ENCODE measurements at regions not wholly inside any gene's neighbourhood (a gene's known extent, or its start where the extent isn't known, plus 50 kb on each side); places are given as distances from the start of the nearest gene placed in this dataset.
"Not testable (repeated sequence)": the region's sequence is repeated elsewhere in the genome, so short reads cannot be mapped to it uniquely, and the experiment has no call there.

DNA sequence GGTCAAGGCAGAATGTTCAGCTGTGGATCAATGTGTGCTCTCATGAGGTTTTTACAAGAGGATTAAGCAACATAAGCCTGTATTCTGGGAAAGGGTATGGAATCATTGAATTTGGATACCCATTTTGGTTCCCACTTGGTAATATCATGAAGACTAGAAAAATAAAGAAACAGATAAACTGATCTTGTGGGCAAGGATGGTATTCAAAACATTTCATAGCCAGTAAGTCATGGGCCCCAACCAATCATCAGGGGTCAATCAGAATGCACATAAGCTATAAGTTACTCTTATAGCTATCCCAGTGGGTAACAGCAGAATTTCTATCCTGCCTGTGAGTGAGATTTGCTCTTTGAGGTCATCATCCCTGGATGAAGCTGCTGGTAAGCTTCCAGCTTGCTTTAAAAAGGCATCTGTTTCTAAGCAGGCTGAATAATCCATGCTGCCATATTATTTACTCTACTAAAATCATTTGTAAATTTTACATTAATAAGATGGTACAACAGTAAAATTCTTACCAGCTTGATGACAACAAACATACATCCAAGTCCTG lies 291.2 kb downstream of the RAD51AP2 start:
- Histone ChIP-seq H3K9me3 (no peaks in the 10 kb centered on the region), H3K4me1 (no peaks in the 10 kb centered on the region), H3K4me3 (no peak overlapping the region), H3K27me3 (no peaks in the 10 kb centered on the region), H3K27ac (no peak overlapping the region), H3K36me3 (ENCODE audit: low read depth, missing control alignments) (no peaks in the 10 kb centered on the region)
- intact Hi-C loops (cut with DNase I; ENCODE audit: low total_unique reads): no loop called here
- no peak for TF ChIP-seq POLR2A (IDR thresholded peaks at IDR 0.05)
- TF ChIP-seq, protein P1, sequence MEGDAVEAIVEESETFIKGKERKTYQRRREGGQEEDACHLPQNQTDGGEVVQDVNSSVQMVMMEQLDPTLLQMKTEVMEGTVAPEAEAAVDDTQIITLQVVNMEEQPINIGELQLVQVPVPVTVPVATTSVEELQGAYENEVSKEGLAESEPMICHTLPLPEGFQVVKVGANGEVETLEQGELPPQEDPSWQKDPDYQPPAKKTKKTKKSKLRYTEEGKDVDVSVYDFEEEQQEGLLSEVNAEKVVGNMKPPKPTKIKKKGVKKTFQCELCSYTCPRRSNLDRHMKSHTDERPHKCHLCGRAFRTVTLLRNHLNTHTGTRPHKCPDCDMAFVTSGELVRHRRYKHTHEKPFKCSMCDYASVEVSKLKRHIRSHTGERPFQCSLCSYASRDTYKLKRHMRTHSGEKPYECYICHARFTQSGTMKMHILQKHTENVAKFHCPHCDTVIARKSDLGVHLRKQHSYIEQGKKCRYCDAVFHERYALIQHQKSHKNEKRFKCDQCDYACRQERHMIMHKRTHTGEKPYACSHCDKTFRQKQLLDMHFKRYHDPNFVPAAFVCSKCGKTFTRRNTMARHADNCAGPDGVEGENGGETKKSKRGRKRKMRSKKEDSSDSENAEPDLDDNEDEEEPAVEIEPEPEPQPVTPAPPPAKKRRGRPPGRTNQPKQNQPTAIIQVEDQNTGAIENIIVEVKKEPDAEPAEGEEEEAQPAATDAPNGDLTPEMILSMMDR (IDR thresholded peaks at IDR 0.05): no peak
- no peak for DNase-seq

DNA sequence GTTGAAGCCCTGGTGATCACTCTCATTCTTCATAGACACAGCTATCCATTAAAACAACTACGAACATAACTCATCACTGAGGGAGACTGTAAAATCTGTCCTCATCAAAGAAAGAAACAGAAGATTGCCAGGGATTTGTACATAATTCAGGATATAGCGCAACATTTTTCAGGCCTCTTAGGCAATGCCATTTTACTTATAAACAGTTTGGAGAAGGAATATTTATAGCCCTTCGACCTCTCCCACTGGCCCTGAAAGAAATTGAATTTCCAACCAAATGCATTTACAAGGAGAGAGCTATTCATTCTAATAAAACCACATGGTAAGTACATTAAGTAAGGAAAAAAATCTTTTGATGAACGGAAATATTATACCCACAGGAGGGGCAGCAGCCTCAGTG lies 295.0 kb downstream of the RAD51AP2 start:
- no peak for DNase-seq
- intact Hi-C loops (cut with DNase I; ENCODE audit: low total_unique reads): no loop called here
- H3K27ac ChIP-seq: no peak overlapping the region
- H3K36me3 ChIP-seq (ENCODE audit: low read depth, missing control alignments): no peaks in the 10 kb centered on the region
- no peak overlapping the region for H3K4me3 ChIP-seq
- H3K9me3 ChIP-seq: no peaks in the 10 kb centered on the region
- WGBS, 2 donors: 92 to 94% methylated on average over 4 of the region's 4 CpGs
- no peaks in the 10 kb centered on the region for H3K27me3 ChIP-seq
- TF ChIP-seq, protein P1 (IDR thresholded peaks at IDR 0.05): no peak
- H3K4me1 ChIP-seq: no peaks in the 10 kb centered on the region

DNA sequence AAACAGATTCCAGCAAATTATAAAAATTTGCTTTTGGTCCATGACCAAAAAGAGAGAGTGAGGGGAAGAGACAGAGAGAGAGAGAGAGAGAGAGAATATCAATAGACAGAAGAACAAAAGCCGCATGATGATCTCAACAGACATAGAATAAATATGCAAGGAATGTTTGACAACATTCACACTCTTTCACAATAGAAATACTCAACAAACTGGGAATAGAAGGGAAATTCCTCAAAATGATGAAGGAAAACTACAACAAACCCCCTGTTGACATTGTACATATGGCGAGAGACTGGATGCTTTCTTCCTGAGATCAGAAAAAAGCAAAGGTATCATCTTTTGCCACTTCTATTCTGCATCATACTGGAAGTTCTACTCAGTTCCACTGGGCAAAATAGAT lies 309.7 kb downstream of the RAD51AP2 start:
- WGBS, 2 donors: 46 to 63% methylated on average over 2 of the region's 2 CpGs
- TF ChIP-seq POLR2A (IDR thresholded peaks at IDR 0.05): no peak
- TF ChIP-seq, protein P1 (IDR thresholded peaks at IDR 0.05): no peak

DNA sequence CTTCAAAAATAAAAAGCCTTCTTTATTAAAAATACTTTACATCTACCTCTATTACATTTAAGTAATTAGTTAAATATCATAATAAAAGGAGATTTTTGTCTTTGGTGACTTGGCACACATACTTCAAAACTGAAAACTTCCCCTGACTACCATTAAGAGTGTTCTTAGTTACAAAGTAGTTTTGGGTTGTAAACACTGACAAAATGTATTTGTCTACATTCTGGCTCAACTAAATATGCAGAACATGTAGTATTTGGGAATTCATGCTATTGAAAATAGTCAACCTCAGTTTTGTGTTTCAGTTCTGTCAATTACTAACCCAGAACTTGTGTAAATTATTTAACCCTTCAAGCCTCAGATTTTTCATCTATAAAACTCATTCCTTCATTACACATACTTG lies 311.5 kb downstream of the RAD51AP2 start:
- H3K36me3 ChIP-seq (ENCODE audit: low read depth, missing control alignments): no peaks in the 10 kb centered on the region
- H3K4me1 ChIP-seq: no peaks in the 10 kb centered on the region
- no peak for DNase-seq
- H3K9me3 ChIP-seq: no peaks in the 10 kb centered on the region
- intact Hi-C loops (cut with DNase I; ENCODE audit: low total_unique reads): no loop called here
- H3K27me3 ChIP-seq: no peaks in the 10 kb centered on the region
- TF ChIP-seq, protein P1 (IDR thresholded peaks at IDR 0.05): no peak
- no peak for TF ChIP-seq POLR2A (IDR thresholded peaks at IDR 0.05)
- H3K4me3 ChIP-seq: no peak overlapping the region
- no peak overlapping the region for H3K27ac ChIP-seq

More for the DNA sequence above, 309.7 kb downstream of the RAD51AP2 start:
- Histone ChIP-seq H3K4me3 (no peak overlapping the region), H3K27me3 (no peaks in the 10 kb centered on the region), H3K9me3 (no peaks in the 10 kb centered on the region), H3K4me1 (no peaks in the 10 kb centered on the region), H3K27ac (no peak overlapping the region), H3K36me3 (ENCODE audit: low read depth, missing control alignments) (no peaks in the 10 kb centered on the region)
- intact Hi-C loops (cut with DNase I; ENCODE audit: low total_unique reads): no loop called here
- DNase-seq: no peak

DNA sequence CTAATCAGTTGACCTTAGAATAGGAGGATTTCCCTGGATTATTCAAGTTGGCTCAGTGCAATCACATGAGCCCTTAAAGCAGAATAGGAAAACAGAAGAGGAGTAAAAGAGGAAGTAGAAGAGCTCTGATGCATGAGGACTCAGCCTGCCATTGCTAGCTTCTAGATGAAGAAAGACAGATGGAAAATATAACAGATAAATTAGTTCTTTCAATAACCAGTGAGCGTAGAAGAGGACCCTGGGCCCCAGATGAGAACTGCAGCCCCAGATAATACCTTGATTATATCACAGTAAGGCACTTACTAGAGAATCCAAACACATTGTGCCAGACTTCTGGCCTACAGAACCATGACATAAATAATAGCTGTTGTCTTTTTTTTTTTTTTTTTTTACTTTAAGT lies 314.0 kb downstream of the RAD51AP2 start:
- 75 to 85% methylated on average over 1 of the region's 1 CpG for WGBS, 2 donors
- intact Hi-C loops (cut with DNase I; ENCODE audit: low total_unique reads): not testable (repeated sequence)

DNA sequence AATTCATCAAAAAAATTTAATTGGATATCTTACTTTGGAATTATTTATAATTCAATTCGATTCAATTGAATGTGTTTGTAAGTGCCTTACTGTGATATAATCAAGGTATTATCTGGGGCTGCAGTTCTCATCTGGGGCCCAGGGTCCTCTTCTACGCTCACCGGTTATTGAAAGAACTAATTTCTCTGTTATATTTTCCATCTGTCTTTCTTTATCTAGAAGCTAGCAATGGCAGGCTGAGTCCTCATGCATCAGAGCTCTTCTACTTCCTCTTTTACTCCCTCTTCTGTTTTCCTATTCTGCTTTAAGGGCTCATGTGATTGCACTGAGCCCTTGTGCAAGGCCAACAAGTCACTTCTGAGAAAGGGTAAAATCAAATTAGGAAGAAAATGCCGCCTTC lies 315.6 kb downstream of the RAD51AP2 start:
- intact Hi-C loops (cut with DNase I; ENCODE audit: low total_unique reads); H3K36me3 ChIP-seq (ENCODE audit: low read depth, missing control alignments); H3K4me3 ChIP-seq; DNase-seq; H3K4me1 ChIP-seq; H3K27me3 ChIP-seq; H3K9me3 ChIP-seq; H3K27ac ChIP-seq: not testable (repeated sequence)
- 77 to 87% methylated on average over 4 of the region's 4 CpGs for WGBS, 2 donors

More for the DNA sequence above, 314.0 kb downstream of the RAD51AP2 start:
- H3K36me3 ChIP-seq (ENCODE audit: low read depth, missing control alignments); DNase-seq; H3K4me1 ChIP-seq; H3K4me3 ChIP-seq; H3K27ac ChIP-seq; H3K9me3 ChIP-seq; H3K27me3 ChIP-seq: not testable (repeated sequence)

Data from testis (tissue), 2 donors.